GM10847 (cell line): ENCODE measurements at regions not wholly inside any gene's neighbourhood (a gene's known extent, or its start where the extent isn't known, plus 50 kb on each side); places are given as distances from the start of the nearest gene placed in this dataset.

Source experiments
- POLR2A ChIP-seq: IDR thresholded peaks from 2 replicates; pipeline ENCODE4 v1.6.1; 2011; ENCODE audit not compliant: insufficient read length; ENCODE audit errors: extremely low read depth

- TF ChIP-seq POLR2A: no peak
Observed at GRCh38 chr12:92224685-92225331, 79.2 kb upstream of the BTG1 start.

- TF ChIP-seq POLR2A: no peak
Observed at GRCh38 chr12:92223481-92223880, 77.8 kb upstream of the BTG1 start.

GRCh38 chr12:92221656-92222315, 76.1 kb upstream of the BTG1 start:
- TF ChIP-seq POLR2A: no peak

GRCh38 chr12:92218394-92219077, 72.9 kb upstream of the BTG1 start:
- no peak for TF ChIP-seq POLR2A

GRCh38 chr12:92216092-92216491, 70.4 kb upstream of the BTG1 start:
- TF ChIP-seq POLR2A: no peak

GRCh38 chr12:92215358-92215757, 69.7 kb upstream of the BTG1 start:
- no peak for TF ChIP-seq POLR2A

- TF ChIP-seq POLR2A: no peak
Observed at GRCh38 chr12:92213166-92213565, 67.5 kb upstream of the BTG1 start.

GRCh38 chr12:92210071-92210470, 64.4 kb upstream of the BTG1 start:
- TF ChIP-seq POLR2A: no peak

GRCh38 chr12:92208613-92209121, 63.0 kb upstream of the BTG1 start:
- TF ChIP-seq POLR2A: no peak

GRCh38 chr12:92206596-92206995, 61.0 kb upstream of the BTG1 start:
- no peak for TF ChIP-seq POLR2A

GRCh38 chr12:92206011-92206410, 60.4 kb upstream of the BTG1 start:
- TF ChIP-seq POLR2A: no peak

GRCh38 chr12:92199819-92200576, 54.4 kb upstream of the BTG1 start:
- no peak for TF ChIP-seq POLR2A

- TF ChIP-seq POLR2A: no peak
Observed at GRCh38 chr12:92197815-92198214, 52.2 kb upstream of the BTG1 start.

GRCh38 chr12:92196368-92196767, 50.7 kb upstream of the BTG1 start:
- TF ChIP-seq POLR2A: no peak
